ENCODE measurements at regions not wholly inside any gene's neighbourhood (a gene's known extent, or its start where the extent isn't known, plus 50 kb on each side); places are given as distances from the start of the nearest gene placed in this dataset.

DNA sequence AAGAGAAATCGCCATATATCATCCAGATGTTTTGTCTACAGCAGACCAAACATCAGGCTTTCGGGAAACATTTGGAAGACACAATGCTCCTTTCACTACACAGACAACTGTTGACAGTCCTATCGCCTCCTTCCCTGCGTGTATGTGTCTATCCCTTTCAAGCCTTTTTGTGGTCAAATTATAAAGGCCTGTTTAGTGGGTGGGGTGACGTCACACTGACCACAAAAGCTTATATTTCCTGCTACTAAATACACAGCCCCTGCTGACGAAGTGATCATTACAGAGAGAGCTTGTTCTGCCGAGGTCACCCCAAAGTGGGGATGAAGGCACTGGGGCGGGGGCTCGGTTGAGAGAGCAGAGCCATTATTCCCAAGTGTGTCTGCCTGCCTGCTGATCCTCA lies 302.7 kb upstream of the TNP1 start:
- DNase-seq (ENCODE audit: low read depth in 2 of 2): peak in 1 of 2 donors; percentile 1

DNA sequence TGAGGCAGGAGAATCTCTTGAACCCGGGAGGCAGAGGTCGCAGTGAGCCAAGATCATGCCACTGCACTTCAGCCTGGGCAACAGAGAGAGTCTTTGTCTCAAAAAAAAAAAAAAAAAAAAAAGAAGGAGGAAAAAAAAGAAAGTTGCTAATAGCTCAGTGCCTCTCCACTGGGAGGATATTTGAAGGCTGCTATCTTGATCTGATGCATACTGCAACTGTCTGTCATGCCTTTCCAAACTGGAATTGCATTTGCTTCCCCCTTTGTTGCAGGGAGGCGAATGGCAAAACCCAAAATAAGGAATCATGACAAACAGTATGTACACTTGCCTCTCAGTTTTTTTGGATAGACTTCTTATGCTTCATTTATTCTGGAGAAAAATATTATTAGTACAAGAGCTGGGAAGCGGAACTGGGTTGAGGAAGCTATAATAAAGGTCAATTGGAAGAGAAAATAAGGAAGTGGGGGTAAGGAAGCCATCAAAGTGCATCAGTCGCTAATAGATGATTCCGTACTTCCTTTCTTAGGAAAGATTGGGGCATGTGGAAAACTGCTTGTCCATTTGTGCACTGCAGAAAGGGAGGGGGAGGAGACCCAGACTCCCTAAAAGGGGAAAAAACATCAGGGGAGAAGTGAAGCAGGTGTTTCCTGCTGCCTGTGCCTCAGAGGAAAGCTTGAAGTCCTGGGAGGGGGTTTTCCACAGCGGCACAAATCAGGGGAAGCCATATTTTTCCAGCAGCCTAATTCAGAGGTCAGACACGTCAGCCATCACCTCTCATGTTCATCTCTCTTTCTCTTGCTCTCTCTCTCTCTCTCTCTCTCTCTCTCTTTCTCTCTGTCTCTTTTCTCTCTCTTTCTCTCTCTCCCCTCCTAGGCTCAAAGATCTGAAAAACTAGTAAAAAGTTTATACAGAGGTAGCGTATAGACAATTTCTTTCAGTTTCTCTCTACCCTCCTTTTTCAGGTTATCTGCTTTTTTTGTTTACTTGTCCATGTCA lies 301.4 kb upstream of the TNP1 start:
- DNase-seq (ENCODE audit: low read depth in 2 of 2): no peak

GRCh38 chr2:217160103-217160743 lies 300.4 kb upstream of the TNP1 start:
- no peak for DNase-seq (ENCODE audit: low read depth in 2 of 2)

DNA sequence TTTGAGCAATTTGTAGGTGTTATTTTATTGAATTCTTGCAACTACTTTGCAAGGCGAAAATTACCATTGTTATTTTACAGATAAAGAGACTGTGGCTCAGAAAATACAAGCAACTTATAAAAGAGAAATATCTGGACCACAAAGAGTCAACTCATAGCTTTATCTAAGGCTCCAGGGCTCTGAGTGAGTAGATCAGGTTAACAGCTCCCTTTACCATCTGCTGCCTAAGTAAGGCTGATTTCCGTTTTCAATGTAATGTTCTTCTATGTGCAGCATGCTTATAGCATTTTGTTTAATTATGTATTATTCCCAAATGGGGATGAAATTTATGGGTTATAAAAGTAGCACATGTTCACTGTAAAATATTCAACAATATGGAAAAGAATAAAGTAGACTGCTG lies 299.1 kb upstream of the TNP1 start:
- no peak for DNase-seq (ENCODE audit: low read depth in 2 of 2)

DNA sequence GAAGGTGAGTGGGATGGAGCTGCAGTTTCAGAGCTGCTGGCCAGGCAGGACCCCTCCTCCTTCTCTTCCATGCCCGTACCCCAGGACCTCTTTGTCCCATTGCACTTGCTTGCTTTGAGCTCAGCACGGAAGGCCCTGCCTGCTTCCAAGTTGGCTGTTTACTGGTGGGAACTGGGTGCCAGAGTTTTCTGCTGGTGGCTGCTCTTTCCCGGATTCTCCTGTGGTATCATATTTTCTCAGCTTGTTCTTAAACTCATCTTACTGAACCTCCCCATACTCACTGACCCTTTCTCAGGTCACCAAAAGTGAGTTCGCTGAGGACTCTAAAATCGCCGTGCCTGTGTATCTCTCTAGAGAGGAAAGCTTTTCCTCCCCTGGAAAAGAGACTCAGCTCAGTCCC lies 297.7 kb upstream of the TNP1 start:
- no peak for DNase-seq (ENCODE audit: low read depth in 2 of 2)

- no peak for DNase-seq (ENCODE audit: low read depth in 2 of 2)
These were observed 296.9 kb upstream of the TNP1 start for GRCh38 chr2:217156801-217157200.

- DNase-seq (ENCODE audit: low read depth in 2 of 2): no peak
These were observed 295.1 kb upstream of the TNP1 start for GRCh38 chr2:217154923-217155322.

GRCh38 chr2:217153510-217153909 lies 293.6 kb upstream of the TNP1 start:
- no peak for DNase-seq (ENCODE audit: low read depth in 2 of 2)

DNA sequence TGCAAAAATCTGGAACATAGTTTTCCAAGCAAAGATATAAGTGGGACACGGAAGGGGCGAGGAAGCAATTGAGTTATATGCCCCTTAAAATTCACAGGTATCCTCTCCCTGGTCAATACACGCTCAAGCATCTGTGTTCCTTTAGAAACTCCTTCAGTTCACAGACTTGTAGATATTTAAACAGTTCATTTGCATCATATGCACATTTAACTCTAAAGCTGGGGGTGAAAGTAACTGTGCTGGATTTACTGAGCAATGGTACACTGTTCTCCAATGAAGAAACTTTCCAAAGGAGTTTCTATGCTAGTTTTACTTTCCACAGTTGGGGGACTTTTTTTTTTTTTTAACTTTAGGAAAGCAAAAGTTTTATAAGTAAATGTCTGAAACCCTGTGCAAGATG lies 293.0 kb upstream of the TNP1 start:
- no peak for DNase-seq (ENCODE audit: low read depth in 2 of 2)

DNA sequence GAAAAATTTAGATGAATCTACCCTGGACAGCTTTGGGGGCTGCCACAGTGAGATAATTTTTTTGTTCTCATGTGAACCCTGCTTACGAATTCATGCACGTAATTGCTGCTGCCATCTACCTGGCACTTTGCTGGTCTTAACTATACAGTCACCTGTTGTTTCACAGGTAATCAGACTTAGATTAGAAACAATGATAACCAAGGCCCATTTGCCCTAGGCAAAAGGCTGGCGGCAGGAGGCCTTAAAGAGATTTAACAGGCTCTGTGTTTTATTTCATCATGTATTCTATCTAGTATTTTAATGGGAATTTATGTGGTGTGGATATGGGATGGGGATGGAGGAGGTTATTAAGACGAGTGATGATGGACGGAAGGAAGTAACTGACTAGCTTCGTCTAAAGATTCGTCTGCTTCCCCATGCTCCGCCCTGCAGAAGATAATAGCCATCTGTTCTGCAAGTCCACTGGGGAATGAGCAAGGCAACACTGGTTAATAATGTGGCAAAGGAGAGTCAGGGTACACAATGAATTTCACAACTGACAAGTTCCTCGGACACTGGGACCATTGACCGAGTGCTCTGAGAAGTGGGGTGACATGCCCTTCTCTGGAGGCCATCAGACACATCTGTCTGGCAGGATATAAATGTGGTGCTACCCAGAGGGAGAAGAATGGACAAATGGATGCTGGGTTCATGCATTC lies 291.8 kb upstream of the TNP1 start:
- no peak for DNase-seq (ENCODE audit: low read depth in 2 of 2)

- no peak for DNase-seq (ENCODE audit: low read depth in 2 of 2)
These were observed 290.4 kb upstream of the TNP1 start for GRCh38 chr2:217150236-217150635.

DNA sequence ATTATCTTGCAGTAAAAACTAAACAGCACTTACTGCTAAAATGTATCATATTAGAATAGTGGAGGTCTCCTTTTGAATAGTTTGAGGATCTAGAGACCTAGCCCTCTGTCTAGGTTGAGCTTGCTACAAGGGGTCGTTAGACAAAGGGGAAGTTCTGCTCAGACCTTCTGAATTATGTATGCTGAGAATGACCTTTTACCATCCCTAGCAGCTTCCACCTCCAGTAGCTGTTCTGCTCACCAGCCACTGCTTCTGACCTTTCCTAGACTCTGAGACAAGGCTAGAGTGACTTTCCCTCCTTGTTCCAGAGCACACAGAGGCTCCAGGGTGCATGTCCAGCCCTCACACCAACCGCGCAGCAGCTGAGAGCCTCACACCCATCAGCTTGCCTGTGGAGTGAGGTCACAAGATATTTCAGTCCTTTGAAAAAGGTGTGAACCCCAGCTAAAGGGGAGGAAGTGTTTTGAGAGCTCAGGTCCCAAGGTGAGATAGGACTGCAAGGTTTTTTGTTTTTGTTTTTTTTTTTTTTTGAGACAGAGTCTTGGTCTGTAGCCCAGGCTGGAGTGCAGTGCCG lies 289.3 kb upstream of the TNP1 start:
- no peak for DNase-seq (ENCODE audit: low read depth in 2 of 2)

- no peak for DNase-seq (ENCODE audit: low read depth in 2 of 2)
These were observed 288.0 kb upstream of the TNP1 start for GRCh38 chr2:217147818-217148217.

DNA sequence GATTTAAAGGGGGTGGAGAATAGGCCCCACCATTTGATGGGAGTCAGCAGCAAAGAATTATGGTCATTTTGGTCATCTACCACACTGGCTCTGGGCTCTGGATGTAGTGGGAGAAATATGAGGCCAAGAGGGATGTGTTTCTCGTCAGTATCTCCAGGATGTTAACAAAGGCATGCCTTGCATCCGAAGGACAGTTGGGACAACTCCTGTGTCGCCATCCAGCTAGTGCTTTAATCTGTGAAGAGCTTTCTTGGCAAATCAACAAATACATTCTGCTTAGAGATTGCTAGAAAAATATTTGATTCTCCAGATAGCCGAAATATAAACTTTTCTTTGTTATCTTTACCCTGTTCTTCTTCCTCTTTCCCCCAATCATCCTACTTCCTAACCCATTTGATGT lies 287.1 kb upstream of the TNP1 start:
- no peak for DNase-seq (ENCODE audit: low read depth in 2 of 2)

DNA sequence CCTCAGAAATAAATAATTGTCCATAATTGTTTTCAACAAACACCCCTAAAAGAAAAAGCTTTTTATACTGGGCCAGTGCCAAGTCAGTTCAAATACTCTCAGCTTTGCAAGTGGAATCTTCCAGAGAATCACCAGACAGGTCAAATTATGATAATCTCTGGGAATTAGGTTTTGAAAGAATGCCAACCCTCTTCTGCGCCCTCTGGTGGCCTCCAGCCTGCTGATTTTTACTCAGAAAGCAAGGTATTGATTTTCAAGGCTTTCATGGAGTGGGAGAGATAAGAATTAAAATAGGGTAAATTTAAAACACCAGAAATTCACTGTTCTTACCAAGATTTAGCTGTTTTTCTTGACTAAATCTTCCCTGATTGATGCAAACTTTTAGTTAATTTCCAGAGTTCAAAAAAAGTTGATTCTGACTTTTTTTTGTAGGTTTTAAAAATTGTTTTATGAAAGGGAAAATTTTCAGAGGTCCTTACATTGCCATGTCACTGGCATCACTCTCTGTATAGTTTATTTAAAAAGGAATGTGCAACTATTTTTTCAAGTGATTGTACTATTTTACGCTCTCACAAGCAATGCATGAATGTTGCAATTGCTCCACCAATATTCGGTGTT lies 282.9 kb upstream of the TNP1 start:
- no peak for DNase-seq (ENCODE audit: low read depth in 2 of 2)

GRCh38 chr2:217138284-217138683 lies 278.4 kb upstream of the TNP1 start:
- no peak for DNase-seq (ENCODE audit: low read depth in 2 of 2)

GRCh38 chr2:217127744-217128143 lies 267.9 kb upstream of the TNP1 start:
- no peak for DNase-seq (ENCODE audit: low read depth in 2 of 2)

GRCh38 chr2:217125014-217125413 lies 265.1 kb upstream of the TNP1 start:
- DNase-seq (ENCODE audit: low read depth in 2 of 2): no peak

DNA sequence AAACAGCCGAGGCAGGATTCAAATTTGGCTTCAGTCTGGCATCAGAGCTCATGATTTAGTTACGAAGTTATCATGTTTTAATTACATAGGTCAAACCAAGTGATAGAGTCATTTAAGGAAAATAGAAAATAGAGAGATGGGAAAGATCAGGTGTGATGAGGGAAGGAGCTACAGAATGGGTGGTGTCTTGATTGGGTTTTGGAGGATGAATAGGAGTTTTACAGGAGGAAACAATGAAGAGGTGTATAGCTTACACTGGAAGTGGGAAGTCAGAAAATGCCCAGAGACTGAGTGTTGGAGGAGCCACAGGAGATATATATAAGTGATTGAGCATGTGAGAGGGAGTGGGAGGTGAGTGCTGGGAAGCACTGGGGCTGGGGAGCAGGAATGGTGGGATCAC lies 264.2 kb upstream of the TNP1 start:
- no peak for DNase-seq (ENCODE audit: low read depth in 2 of 2)

DNA sequence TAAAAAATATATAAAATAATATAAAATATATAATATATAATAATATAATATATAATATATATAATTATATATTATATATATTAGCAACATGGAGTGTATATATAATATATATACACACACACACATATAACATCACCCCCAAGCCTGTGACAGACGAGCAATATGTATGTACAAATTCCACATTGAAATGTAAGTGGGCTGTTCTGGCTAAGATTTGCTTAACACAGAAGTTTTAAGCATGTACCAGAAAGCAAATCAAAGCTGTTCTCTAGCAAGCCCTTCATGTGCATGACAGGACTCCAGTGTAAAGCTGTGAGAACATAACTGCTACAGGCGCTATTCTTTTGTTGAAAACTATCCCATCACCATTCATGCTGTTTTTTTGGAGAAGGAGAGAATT lies 261.7 kb upstream of the TNP1 start:
- no peak for DNase-seq (ENCODE audit: low read depth in 2 of 2)

GRCh38 chr2:217120429-217120828 lies 260.6 kb upstream of the TNP1 start:
- DNase-seq (ENCODE audit: low read depth in 2 of 2): no peak

Measured in stimulated activated CD8-positive, alpha-beta memory T cell treated with anti-CD3 and anti-CD28 coated beads, Interleukin-15, amount 100 ng/mL, for 4 hours (primary cell).